SHP77 treated with DMSO at 0.1 percent for 48 hours (cell line): ENCODE measurements at regions not wholly inside any gene's neighbourhood (a gene's known extent, or its start where the extent isn't known, plus 50 kb on each side); places are given as distances from the start of the nearest gene placed in this dataset.

ENCODE experiments used
- DNase-seq: peaks from one replicate; lab custom pipeline; 2025; lab: John Stamatoyannopoulos, UW

- DNase-seq = no peak
These were observed 73.5 kb downstream of the KCNF1 start for GRCh38 chr2:10985260-10985659.

DNA sequence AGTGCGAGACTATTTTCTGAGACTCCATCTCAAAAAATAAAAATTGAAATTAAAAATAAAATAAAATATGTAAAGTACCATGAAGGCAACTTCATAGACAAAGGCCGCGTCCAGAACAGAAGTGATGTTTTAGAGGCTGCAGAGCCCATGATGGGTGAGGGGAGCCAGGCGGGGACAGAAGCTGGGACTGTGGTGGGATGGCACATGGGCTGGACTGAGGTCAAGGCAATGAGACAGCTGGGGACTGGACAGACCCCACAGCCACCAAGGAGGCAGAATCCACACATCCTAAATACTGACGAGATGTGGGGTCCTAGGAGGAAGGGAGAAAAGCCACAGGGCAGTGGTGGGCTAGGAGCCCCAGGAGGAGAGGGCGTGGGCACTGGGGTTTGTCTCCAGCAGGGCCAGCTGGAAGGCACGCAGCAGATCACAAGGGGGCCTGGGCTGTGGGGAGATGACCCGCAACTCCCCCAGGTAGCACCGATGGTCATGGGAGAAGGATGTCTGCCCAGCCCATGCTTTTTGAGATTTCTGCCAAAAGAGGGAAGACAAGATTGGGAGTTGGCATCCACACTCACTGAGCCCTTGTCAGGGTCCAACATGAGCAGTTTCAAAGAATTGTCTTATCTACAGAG lies 74.3 kb downstream of the KCNF1 start:
- DNase-seq = no peak

DNA sequence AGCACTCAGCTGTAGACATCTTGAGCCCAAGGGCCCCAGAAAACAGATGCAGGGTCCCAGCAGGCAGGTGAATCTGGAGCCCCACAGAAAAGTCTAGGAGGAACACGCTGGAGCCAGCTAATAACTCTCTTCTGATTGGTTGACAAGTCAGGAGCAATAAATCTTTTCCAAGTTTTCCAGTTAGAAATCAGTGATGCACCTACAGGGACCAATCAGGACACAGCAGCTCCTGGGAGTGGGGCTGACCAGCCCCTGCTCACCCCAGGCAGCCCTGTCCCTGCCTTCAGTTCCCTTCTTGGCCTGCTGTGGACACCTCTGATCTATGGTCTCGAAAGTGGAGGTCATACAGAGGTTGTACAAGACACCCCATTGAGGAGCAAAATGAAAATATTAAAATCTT lies 75.7 kb downstream of the KCNF1 start:
- DNase-seq = no peak

GRCh38 chr2:10987861-10988260 lies 76.1 kb downstream of the KCNF1 start:
- no peak for DNase-seq

- no peak for DNase-seq
These were observed 77.4 kb downstream of the KCNF1 start for GRCh38 chr2:10989151-10989550.

- DNase-seq = no peak
These were observed 78.0 kb downstream of the KCNF1 start for GRCh38 chr2:10989782-10990181.

DNA sequence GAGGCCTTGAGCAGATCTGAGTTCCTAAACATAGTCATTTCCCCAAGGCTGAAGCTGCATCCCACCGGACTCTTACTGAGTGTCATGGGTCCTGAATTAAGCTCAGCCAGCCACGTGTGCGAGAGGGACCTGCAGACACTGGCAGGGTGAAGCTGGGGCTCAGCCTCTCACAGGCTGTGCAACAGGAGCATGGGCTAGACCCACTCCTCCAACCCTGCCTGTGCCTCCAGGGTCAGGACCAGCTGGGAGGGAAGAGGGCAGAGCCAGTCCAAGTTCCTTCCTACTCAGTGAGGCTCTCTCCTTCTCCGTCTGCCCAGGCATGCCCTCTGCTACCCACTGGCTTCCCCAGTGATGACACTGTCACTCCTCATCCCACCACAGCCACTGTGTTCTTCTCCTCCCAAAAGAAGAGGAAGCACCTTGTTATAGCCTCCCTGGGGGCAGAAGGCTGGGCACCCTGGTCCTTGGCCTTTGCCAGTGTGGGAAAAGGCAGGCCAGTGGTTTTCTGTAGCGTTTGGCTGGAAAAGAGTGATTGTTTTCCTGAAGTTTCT lies 78.9 kb downstream of the KCNF1 start:
- DNase-seq = no peak

GRCh38 chr2:10992023-10992791 lies 80.5 kb downstream of the KCNF1 start:
- no peak for DNase-seq

- no peak for DNase-seq
These were observed 81.3 kb downstream of the KCNF1 start for GRCh38 chr2:10993001-10993481.

GRCh38 chr2:10995366-10995970 lies 83.7 kb downstream of the KCNF1 start:
- DNase-seq = no peak

DNA sequence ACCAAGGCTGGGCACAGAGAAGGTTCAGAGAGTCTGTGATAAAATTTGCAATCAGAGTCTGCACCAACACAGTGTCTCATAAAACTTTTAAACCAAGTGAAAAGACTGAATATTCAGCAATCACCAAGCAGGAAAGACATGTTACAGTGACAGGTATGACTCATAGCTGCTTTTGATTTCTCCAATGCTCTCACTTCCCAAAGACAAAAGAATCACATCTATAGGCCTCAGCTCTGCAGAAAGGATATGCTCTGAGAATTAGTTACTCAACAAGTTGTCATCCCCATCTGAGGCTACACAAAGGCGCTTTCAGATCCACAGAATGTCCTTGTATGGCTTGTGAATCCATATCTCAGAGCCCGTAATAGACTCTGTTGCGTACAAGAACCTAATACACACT lies 92.5 kb downstream of the KCNF1 start:
- DNase-seq = no peak

DNA sequence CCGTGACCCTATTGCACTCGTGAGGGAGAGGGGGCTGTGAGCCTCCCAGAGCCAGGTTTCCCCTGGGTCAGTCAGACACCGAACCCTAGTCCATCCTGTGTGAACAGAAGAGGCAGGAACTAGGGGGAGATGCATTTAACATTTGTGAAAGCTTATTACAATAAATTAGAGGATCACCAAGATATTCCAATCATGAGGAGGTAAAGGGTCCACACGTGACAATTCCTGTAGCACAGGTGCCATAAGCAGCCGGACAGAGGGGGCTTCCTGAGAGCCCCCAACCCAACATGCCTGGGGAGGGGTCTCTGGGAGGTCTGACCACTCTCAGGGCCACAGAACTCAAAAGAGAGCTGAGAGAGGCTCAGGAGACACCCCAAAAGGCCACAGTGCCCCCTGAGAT lies 93.3 kb downstream of the KCNF1 start:
- no peak for DNase-seq

GRCh38 chr2:11006191-11006590 lies 94.5 kb downstream of the KCNF1 start:
- no peak for DNase-seq

DNA sequence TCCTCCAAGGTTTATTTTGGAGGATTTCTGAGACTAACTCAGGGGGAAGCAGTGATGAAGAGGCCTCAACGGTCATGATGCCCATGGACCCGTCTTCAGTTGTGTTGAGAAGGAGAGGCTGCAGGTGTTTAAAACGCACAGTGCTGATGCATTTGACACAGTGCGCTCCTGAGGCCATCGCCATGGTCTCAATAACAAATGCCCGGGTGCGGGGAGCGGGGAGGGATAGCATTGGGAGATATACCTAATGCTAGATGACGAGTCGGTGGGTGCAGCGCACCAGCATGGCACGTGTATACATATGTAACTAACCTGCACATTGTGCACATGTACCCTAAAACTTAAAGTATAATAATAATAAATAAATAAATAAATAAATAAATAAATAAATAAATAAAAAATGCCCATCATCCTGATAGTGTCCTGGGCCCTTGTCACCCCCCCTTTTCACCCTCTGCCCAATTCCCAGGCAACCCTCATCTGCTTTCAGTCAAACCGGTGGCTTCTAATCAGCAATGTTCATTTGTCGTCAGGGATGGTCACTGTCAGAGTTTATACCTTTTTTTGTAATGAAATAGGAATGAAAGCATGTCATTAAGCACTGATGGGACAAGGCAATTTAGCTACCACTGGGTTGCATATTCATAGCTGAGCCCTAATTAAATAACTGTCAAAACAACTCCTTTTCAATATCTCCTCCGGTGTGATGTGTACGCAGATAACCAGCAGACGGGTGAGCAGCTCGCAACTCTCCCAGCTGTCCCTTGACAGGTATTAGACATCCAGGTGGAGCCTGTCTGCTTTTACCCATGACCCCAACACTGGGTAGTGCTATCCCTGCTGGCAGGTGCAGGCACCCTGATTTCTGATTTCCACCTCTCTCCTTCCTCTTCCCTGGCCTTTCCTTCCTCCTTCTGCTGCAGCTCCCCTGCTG lies 95.9 kb downstream of the KCNF1 start:
- DNase-seq = no peak

DNA sequence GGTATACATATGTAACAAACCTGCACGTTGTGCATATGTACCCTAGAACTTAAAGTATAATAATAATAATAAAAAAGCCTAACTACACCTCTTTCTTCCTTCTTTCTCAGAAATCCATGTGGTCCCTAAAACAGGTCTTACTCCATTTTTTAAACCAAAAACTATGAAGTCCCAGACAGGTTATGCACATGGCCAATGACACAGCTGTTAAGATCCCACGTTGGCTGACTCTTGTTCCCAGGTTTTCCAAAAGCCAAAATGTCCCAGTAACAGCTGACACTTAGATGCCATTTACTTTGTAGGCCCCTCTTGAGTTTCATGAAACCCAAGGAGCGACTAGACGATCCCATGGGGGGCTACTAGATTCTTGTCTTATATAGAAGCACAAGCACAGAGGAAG lies 97.0 kb downstream of the KCNF1 start:
- no peak for DNase-seq

- no peak for DNase-seq
These were observed 97.4 kb downstream of the KCNF1 start for GRCh38 chr2:11009176-11009575.

GRCh38 chr2:11009891-11010290 lies 98.2 kb downstream of the KCNF1 start:
- no peak for DNase-seq

- DNase-seq = no peak
These were observed 99.6 kb downstream of the KCNF1 start for GRCh38 chr2:11011359-11011758.

GRCh38 chr2:11012131-11012693 lies 100.5 kb downstream of the KCNF1 start:
- DNase-seq = no peak

DNA sequence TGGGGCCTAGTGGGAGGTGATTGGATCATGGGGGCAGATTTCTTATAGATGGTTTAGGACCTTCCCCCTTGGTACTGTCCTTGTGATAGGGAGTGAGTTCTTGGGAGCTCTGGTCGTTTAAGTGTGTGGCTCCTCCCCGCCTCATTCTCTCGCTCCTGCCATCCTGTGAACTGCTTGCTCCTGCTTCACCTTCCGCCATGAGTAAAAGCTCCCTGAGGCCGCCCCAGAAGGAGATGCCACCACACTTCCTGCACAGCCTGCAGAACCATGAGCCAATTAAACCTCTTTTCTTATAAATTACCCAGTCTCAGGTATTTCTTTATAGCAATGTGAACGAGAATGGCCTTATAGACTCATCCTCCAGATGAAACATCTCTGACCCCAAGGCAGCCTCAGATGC lies 101.5 kb downstream of the KCNF1 start:
- no peak for DNase-seq

DNA sequence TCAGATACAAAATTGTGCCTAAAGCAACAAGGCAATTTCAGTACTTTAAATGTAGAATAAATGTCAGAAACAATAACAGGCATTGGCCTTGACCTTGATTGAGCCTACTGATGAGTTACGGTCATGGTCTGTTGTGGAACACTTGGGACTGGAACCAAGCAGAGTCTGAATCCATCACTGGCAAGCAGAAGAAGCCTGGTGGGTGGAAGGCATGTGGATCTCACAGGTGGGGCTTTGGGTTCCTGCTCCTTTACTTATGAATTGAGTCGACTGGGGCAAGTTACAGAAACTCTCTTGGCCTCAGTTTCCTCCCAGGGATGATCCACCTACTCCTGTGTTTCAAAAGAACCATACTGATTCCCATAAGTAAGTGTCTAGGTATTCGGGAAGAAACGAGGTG lies 102.3 kb downstream of the KCNF1 start:
- no peak for DNase-seq
